HG03039 (cell line): ENCODE measurements at regions not wholly inside any gene's neighbourhood (a gene's known extent, or its start where the extent isn't known, plus 50 kb on each side); places are given as distances from the start of the nearest gene placed in this dataset.

Experiments used
- ATAC-seq: cut with Tn5 transposase; IDR thresholded peaks from one replicate; pipeline ENCODE4 v1.9.1; 2021; ENCODE audit warnings: mild to moderate bottlenecking, moderate library complexity; ENCODE audit not compliant: unreplicated experiment

- no peak for ATAC-seq
Measured at GRCh38 chr4:128606173-128606572, 203.3 kb upstream of the JADE1 start.

- no peak for ATAC-seq
Measured at GRCh38 chr4:128604840-128605239, 204.7 kb upstream of the JADE1 start.

- ATAC-seq, result no peak
Measured at GRCh38 chr4:128604204-128604603, 205.3 kb upstream of the JADE1 start.

GRCh38 chr4:128603081-128603480, 206.4 kb upstream of the JADE1 start:
- no peak for ATAC-seq

- no peak for ATAC-seq
Measured at GRCh38 chr4:128601991-128602695, 207.4 kb upstream of the JADE1 start.

GRCh38 chr4:128600996-128601871, 208.3 kb upstream of the JADE1 start:
- no peak for ATAC-seq

- no peak for ATAC-seq
Measured at GRCh38 chr4:128600410-128600809, 209.1 kb upstream of the JADE1 start.

- no peak for ATAC-seq
Measured at GRCh38 chr4:128597500-128597899, 212.0 kb upstream of the JADE1 start.

- no peak for ATAC-seq
Measured at GRCh38 chr4:128596853-128597252, 212.6 kb upstream of the JADE1 start.

- no peak for ATAC-seq
Measured at GRCh38 chr4:128596115-128596514, 213.4 kb upstream of the JADE1 start.

GRCh38 chr4:128591482-128591881, 218.0 kb upstream of the JADE1 start:
- no peak for ATAC-seq

GRCh38 chr4:128590773-128591172, 218.7 kb upstream of the JADE1 start:
- ATAC-seq, result no peak

GRCh38 chr4:128590034-128590740, 219.3 kb upstream of the JADE1 start:
- no peak for ATAC-seq

GRCh38 chr4:128589384-128589965, 220.0 kb upstream of the JADE1 start:
- ATAC-seq, result no peak

- ATAC-seq, result no peak
Measured at GRCh38 chr4:128587382-128587781, 222.1 kb upstream of the JADE1 start.

- ATAC-seq, result no peak
Measured at GRCh38 chr4:128583753-128584712, 225.5 kb upstream of the JADE1 start.

- ATAC-seq, result no peak
Measured at GRCh38 chr4:128582427-128582870, 227.1 kb upstream of the JADE1 start.

- ATAC-seq, result no peak
Measured at GRCh38 chr4:128579154-128579853, 230.2 kb upstream of the JADE1 start.

- peak; percentile 73 for ATAC-seq
Measured at GRCh38 chr4:128574706-128575105, 234.8 kb upstream of the JADE1 start.
